ENCODE measurements at regions not wholly inside any gene's neighbourhood (a gene's known extent, or its start where the extent isn't known, plus 50 kb on each side); places are given as distances from the start of the nearest gene placed in this dataset.

GRCh38 chr5:66241136-66241825 lies 97.2 kb downstream of the SREK1 start:
- ChIA-PET POLR2A (no interaction called here), CTCF (no interaction called here)
- H3K9me3 ChIP-seq (ENCODE audit: control insufficient read depth in 1 of 2, insufficient read depth in 1 of 2, low read length in 2 of 2), result no peaks in the 10 kb centered on the region
- no peaks in the 10 kb centered on the region for H3K27me3 ChIP-seq (ENCODE audit: control insufficient read depth in 1 of 2, insufficient read depth in 2 of 2, low read length in 2 of 2)
- H3K27ac ChIP-seq (ENCODE audit: low read depth in 1 of 2, low read length in 2 of 2), result no peak overlapping the region
- TF ChIP-seq CTCF (IDR thresholded peaks at IDR 0.05), result no peak
- intact Hi-C loops (cut with DNase I, micrococcal nuclease), result no loop called here
- H3K36me3 ChIP-seq (ENCODE audit: insufficient read depth, low read length), result no peaks in the 10 kb centered on the region
- no peak overlapping the region for H3K27ac Mint-ChIP-seq
- H3K36me3 Mint-ChIP-seq (ENCODE audit: low read depth), result no peaks in the 10 kb centered on the region
- no peak overlapping the region for H3K4me3 Mint-ChIP-seq
- no peaks in the 10 kb centered on the region for H3K4me1 ChIP-seq (ENCODE audit: insufficient read depth, low read length)
- H3K4me3 ChIP-seq (ENCODE audit: low read length), result no peak overlapping the region
- no peaks in the 10 kb centered on the region for H3K9me3 Mint-ChIP-seq
- H3K27me3 Mint-ChIP-seq, result no peaks in the 10 kb centered on the region
- H3K4me1 Mint-ChIP-seq (ENCODE audit: low read depth), result no peaks in the 10 kb centered on the region
- ATAC-seq (ENCODE audit: poor library complexity), result no peak
- no peak for DNase-seq

DNA sequence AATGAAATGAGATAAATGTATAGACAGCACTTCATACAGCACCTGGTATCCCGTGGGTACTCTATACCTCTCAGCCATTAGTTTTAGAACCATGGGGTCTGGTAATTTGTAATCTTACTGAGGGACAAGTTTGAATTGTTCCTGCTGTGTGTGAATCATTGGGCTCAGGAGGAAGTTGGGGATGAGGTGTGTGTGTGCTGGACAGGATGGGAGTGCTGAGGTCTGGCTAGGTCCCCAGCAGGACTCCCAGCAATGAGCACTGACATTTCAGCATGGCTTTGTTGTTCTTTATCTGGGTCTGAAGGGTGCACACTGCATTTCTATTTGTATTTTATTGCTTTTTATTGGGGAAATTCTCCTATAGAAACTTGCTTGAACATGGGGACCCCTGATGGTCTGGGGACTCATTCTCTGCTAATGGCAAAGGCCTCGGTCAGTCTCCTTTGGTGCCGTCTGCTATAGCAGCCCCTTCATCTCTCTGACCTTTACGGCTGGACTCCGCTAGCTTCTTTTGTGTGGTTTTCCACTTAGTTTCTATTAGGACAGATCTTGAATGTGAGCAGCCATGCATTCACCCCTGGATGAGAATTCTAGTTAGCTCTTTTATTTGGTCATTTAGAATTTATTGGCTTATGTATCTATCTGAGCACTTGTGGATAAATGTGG lies 98.1 kb downstream of the SREK1 start:
- no peak for DNase-seq
- no peaks in the 10 kb centered on the region for H3K9me3 ChIP-seq (ENCODE audit: control insufficient read depth in 1 of 2, insufficient read depth in 1 of 2, low read length in 2 of 2)
- Mint-ChIP-seq H3K4me1 (ENCODE audit: low read depth) (no peaks in the 10 kb centered on the region), H3K27me3 (no peaks in the 10 kb centered on the region), H3K36me3 (ENCODE audit: low read depth) (no peaks in the 10 kb centered on the region), H3K27ac (no peak overlapping the region), H3K9me3 (no peaks in the 10 kb centered on the region), H3K4me3 (no peak overlapping the region)
- CTCF ChIA-PET, result no interaction called here
- H3K36me3 ChIP-seq (ENCODE audit: insufficient read depth, low read length), result no peaks in the 10 kb centered on the region
- intact Hi-C loops (cut with DNase I, micrococcal nuclease), result no loop called here
- no peaks in the 10 kb centered on the region for H3K27me3 ChIP-seq (ENCODE audit: control insufficient read depth in 1 of 2, insufficient read depth in 2 of 2, low read length in 2 of 2)
- POLR2A ChIA-PET, result no interaction called here
- no peak for TF ChIP-seq CTCF (IDR thresholded peaks at IDR 0.05)
- no peaks in the 10 kb centered on the region for H3K4me1 ChIP-seq (ENCODE audit: insufficient read depth, low read length)
- H3K4me3 ChIP-seq (ENCODE audit: low read length), result no peak overlapping the region
- ATAC-seq (ENCODE audit: poor library complexity), result no peak
- no peak overlapping the region for H3K27ac ChIP-seq (ENCODE audit: low read depth in 1 of 2, low read length in 2 of 2)

DNA sequence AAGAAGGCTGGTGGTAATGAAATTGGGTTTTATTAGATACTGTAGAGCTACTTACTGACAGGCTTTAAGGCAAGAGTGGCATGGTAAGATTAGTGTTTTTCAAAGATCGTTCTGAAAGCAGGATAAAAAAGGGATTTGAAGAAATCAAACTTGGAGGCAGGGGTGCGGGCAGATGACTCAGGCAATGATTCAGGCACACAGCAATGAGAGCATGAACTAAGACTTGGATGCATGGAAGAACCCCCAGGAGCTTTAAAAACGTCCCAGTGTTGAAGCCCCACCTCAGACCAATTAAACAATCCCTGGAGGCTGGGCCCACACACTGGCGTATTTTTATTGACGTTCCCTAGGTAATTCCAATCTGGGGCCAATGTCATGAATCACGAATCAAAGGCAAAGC lies 102.5 kb downstream of the SREK1 start:
- Histone ChIP-seq H3K27ac (ENCODE audit: low read depth in 1 of 2, low read length in 2 of 2) (no peak overlapping the region), H3K36me3 (ENCODE audit: insufficient read depth, low read length) (no peaks in the 10 kb centered on the region), H3K4me1 (ENCODE audit: insufficient read depth, low read length) (no peaks in the 10 kb centered on the region), H3K27me3 (ENCODE audit: control insufficient read depth in 1 of 2, insufficient read depth in 2 of 2, low read length in 2 of 2) (no peaks in the 10 kb centered on the region), H3K4me3 (ENCODE audit: low read length) (no peak overlapping the region), H3K9me3 (ENCODE audit: control insufficient read depth in 1 of 2, insufficient read depth in 1 of 2, low read length in 2 of 2) (no peaks in the 10 kb centered on the region)
- CTCF ChIA-PET, result no interaction called here
- Mint-ChIP-seq H3K27ac (no peak overlapping the region), H3K4me3 (no peak overlapping the region), H3K27me3 (no peaks in the 10 kb centered on the region), H3K9me3 (no peaks in the 10 kb centered on the region), H3K4me1 (ENCODE audit: low read depth) (no peaks in the 10 kb centered on the region), H3K36me3 (ENCODE audit: low read depth) (no peaks in the 10 kb centered on the region)
- intact Hi-C loops (cut with DNase I, micrococcal nuclease), result no loop called here
- ATAC-seq (ENCODE audit: poor library complexity) (no peak), DNase-seq (no peak)
- no peak for TF ChIP-seq CTCF (IDR thresholded peaks at IDR 0.05)
- POLR2A ChIA-PET, result no interaction called here
